K562 (cell line): ENCODE measurements at regions not wholly inside any gene's neighbourhood (a gene's known extent, or its start where the extent isn't known, plus 50 kb on each side); places are given as distances from the start of the nearest gene placed in this dataset.

Experiments
- HDGF ChIP-seq: fragments of 450-650 bp; IDR thresholded peaks from 2 replicates; pipeline ENCODE4 v1.6.1; 2016
- ZNF830 ChIP-seq: fragments of 250-450 bp; sonication (Bioruptor Pico); IDR thresholded peaks from 2 replicates; pipeline ENCODE4 v1.5.0; 2021; ENCODE audit warnings: mild to moderate bottlenecking
- TF ChIP-seq, protein P1 (sequence below): fragments of 450-650 bp; IDR thresholded peaks from 2 replicates; pipeline ENCODE4 v1.6.1; 2016; ENCODE audit warnings: antibody characterized with exemption
- TF ChIP-seq, protein P2 (sequence below): sonication (generic); formaldehyde crosslinking; IDR thresholded peaks from 2 replicates; pipeline ENCODE4 v1.8.0; 2022; ENCODE audit warnings: mild to moderate bottlenecking, missing genetic modification reagents
- TF ChIP-seq, protein P3 (sequence below): fragments of 250-450 bp; sonication (Bioruptor Pico); IDR thresholded peaks from 2 replicates; pipeline ENCODE4 v1.5.0; 2020; ENCODE audit warnings: mild to moderate bottlenecking

DNA sequence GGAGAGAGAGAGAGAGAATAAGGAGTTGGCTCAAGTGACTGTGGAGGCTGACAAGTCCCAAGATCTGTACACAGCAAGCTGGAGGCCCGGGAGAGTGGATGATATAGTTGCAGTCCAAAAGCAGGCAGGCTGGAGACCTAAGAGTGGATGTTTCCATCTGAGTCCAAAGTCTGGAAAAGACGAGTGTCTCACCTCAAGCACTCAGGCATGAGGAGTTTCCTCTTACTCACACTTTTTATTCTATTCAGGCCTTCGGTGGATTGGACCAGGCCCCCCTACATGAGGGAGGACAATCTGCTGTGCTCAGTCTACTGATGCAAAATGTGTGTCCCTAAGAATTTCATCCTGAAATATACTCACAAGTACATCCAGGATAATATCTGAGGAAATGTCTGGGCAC, 484.6 kb downstream of the VRK1 start:
- TF ChIP-seq ZNF830 (CRISPR knock-in tag) (no peak), HDGF (no peak)
- TF ChIP-seq, protein P1, sequence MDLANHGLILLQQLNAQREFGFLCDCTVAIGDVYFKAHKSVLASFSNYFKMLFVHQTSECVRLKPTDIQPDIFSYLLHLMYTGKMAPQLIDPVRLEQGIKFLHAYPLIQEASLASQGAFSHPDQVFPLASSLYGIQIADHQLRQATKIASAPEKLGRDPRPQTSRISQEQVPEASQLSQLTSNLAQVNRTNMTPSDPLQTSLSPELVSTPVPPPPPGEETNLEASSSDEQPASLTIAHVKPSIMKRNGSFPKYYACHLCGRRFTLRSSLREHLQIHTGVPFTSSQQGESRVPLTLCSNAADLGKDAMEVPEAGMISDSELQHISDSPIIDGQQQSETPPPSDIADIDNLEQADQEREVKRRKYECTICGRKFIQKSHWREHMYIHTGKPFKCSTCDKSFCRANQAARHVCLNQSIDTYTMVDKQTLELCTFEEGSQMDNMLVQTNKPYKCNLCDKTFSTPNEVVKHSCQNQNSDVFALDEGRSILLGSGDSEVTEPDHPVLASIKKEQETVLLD = no peak
- TF ChIP-seq, protein P2, sequence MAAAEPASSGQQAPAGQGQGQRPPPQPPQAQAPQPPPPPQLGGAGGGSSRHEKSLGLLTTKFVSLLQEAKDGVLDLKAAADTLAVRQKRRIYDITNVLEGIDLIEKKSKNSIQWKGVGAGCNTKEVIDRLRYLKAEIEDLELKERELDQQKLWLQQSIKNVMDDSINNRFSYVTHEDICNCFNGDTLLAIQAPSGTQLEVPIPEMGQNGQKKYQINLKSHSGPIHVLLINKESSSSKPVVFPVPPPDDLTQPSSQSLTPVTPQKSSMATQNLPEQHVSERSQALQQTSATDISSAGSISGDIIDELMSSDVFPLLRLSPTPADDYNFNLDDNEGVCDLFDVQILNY (CRISPR knock-in tag) = no peak
- TF ChIP-seq, protein P3, sequence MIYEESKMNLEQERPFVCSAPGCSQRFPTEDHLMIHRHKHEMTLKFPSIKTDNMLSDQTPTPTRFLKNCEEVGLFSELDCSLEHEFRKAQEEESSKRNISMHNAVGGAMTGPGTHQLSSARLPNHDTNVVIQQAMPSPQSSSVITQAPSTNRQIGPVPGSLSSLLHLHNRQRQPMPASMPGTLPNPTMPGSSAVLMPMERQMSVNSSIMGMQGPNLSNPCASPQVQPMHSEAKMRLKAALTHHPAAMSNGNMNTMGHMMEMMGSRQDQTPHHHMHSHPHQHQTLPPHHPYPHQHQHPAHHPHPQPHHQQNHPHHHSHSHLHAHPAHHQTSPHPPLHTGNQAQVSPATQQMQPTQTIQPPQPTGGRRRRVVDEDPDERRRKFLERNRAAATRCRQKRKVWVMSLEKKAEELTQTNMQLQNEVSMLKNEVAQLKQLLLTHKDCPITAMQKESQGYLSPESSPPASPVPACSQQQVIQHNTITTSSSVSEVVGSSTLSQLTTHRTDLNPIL = no peak
